ENCODE measurements at regions not wholly inside any gene's neighbourhood (a gene's known extent, or its start where the extent isn't known, plus 50 kb on each side); places are given as distances from the start of the nearest gene placed in this dataset.

- DNase-seq (ENCODE audit: low spot score): no peak
- in situ Hi-C loops (cut with HindIII; ENCODE audit: low sequenced_read_pairs): no loop called here
These were observed 82.2 kb downstream of the EPDR1 start for GRCh38 chr7:38002689-38003088.

DNA sequence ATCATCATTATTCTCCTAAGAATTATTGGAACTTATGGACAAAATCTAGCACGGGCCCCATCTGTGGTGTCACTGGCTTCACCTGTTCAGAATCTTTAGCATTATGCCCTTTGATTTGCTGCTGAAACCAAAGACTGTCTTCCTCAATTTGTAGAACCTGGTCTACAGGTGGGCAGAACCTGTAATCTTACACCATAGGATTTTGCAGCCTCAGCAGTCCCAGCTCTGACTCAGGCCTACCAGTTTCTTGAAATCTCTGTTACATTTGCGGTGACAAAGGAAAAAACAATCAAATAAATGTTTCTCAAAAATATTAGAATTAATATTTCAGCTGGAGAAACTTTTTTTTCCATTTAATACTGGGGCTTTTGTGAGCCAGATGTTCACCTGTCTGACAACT is 86.1 kb downstream of the EPDR1 start:
- in situ Hi-C loops (cut with HindIII; ENCODE audit: low sequenced_read_pairs): no loop called here
- DNase-seq (ENCODE audit: low spot score): no peak

DNA sequence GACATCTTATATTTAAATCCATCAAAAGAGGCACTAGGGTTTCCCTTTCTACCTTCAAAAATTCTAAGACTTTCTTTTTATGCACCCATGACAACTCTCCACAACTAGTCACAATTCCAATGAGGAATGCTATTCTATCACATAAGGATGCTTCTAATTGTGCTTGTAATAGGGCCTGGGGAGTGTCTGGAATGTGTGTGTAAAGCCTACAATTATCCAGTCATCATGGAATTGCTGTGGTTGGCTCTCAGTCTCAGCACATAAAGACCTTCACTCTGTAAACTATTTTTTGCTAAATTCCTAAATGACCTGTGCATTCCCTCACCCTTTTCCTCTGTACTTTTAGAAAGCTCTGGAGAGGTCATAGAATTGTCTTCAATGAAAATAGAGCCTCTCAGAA is 86.7 kb downstream of the EPDR1 start:
- no peak for DNase-seq (ENCODE audit: low spot score)
- in situ Hi-C loops (cut with HindIII; ENCODE audit: low sequenced_read_pairs): no loop called here

DNA sequence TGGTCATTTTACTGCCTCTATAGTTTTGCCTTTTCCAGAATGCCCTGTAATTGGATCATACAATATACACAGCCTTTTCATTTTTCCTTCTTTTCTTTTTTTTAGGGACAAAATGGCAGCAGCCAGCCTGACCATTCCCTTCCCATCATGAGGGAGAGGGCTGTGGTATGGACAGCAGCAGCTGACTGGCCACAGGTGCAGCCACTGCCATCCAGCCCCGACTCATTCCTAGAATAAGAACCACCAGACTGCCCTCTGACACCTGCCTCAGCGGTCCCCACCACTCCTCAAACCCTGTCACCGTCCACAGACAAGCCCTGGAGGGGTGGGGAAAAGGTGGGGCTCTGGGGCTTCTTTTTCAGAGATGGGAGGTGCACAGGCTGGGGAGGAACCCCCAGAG is 92.8 kb downstream of the EPDR1 start:
- no peak for DNase-seq (ENCODE audit: low spot score)
- in situ Hi-C loops (cut with HindIII; ENCODE audit: low sequenced_read_pairs): no loop called here

- DNase-seq (ENCODE audit: low spot score): no peak
- in situ Hi-C loops (cut with HindIII; ENCODE audit: low sequenced_read_pairs): no loop called here
These were observed 96.1 kb downstream of the EPDR1 start for GRCh38 chr7:38016567-38016966.

- DNase-seq (ENCODE audit: low spot score): no peak
- in situ Hi-C loops (cut with HindIII; ENCODE audit: low sequenced_read_pairs): no loop called here
These were observed 96.9 kb downstream of the EPDR1 start for GRCh38 chr7:38017320-38017719.

DNA sequence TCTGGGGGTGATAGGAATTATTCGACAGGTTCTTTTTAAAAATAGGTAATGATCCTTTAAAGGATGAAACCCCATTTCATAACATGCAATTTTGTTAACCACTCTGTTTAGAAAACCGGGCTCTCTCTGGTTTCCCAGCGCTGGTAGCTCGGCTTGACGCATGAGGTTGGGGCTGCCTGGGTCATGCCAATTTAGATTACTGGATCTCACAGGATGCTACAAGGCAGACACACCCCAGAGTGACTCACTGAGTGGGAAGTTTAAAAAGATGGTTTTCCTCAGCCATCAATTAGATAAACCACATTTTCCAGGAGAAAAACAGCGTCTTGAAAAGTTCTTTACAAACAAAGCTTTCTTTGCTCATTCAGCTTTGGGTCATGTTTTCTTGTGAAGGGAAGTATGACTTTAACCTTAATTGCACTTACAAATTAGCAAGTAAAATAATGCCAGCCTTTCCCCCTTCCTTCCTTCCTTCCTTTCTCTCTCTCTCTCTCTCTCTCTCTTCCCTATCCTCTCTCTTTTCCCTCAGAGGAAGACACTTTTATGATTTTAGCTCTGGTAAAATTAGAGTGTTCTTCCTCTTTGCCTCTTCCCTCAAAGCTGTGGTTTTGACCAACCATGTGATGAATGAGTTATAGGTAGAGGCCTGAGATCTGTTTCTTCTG is 99.8 kb downstream of the EPDR1 start:
- in situ Hi-C loops (cut with HindIII; ENCODE audit: low sequenced_read_pairs): no loop called here
- DNase-seq (ENCODE audit: low spot score): no peak

- in situ Hi-C loops (cut with HindIII; ENCODE audit: low sequenced_read_pairs): no loop called here
- DNase-seq (ENCODE audit: low spot score): no peak
These were observed 101.5 kb downstream of the EPDR1 start for GRCh38 chr7:38021892-38022291.

GRCh38 chr7:38025815-38026214 is 105.4 kb downstream of the EPDR1 start:
- no peak for DNase-seq (ENCODE audit: low spot score)
- in situ Hi-C loops (cut with HindIII; ENCODE audit: low sequenced_read_pairs): no loop called here

- DNase-seq (ENCODE audit: low spot score): no peak
- in situ Hi-C loops (cut with HindIII; ENCODE audit: low sequenced_read_pairs): no loop called here
These were observed 107.5 kb downstream of the EPDR1 start for GRCh38 chr7:38027884-38028455.

- in situ Hi-C loops (cut with HindIII; ENCODE audit: low sequenced_read_pairs): no loop called here
- DNase-seq (ENCODE audit: low spot score): no peak
These were observed 113.8 kb downstream of the EPDR1 start for GRCh38 chr7:38034062-38034908.

GRCh38 chr7:38040831-38041230 is 120.4 kb downstream of the EPDR1 start:
- DNase-seq (ENCODE audit: low spot score): no peak
- in situ Hi-C loops (cut with HindIII; ENCODE audit: low sequenced_read_pairs): no loop called here

DNA sequence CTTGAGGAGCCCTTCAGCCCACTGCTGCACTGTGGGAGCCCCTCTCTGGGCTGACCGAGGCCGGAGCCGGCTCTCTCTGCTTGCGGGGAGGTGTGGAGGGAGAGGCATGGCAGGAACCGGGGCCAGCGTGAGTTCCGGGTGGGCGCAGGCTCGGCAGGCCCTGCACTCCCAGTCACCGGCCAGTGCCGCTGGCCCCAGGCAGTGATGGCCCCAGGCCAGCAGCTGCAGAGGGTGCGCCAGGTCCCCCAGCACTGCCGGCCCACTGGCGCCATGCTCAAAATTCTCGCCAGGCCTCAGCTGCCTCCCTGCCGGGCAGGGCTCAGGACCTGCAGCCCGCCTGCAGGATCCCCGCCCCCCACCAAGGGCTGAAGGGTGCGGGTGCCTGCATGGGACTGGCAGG is 128.4 kb upstream of the STARD3NL start:
- in situ Hi-C loops (cut with HindIII; ENCODE audit: low sequenced_read_pairs): no loop called here
- DNase-seq (ENCODE audit: low spot score): no peak

DNA sequence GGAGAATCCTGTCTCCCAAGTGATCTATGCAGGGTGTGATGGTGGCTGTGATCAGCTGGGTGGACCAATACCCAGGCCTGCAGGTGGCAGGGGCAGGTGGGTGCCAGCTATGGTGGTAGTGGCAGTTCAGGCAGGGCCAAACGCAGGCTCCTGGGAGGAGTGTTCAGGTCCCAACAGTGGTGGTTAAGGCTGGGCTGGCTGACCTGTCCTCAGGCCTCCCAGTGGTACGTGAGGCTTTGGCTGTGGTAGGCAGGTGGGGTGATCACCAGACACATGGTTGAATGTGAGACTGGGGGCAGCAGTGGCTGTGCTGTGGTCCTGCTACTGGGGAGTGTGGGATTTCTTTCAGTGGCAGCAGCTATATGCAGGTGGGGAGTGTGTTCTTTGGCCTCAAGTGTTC is 126.7 kb upstream of the STARD3NL start:
- no peak for DNase-seq (ENCODE audit: low spot score)
- in situ Hi-C loops (cut with HindIII; ENCODE audit: low sequenced_read_pairs): no loop called here

DNA sequence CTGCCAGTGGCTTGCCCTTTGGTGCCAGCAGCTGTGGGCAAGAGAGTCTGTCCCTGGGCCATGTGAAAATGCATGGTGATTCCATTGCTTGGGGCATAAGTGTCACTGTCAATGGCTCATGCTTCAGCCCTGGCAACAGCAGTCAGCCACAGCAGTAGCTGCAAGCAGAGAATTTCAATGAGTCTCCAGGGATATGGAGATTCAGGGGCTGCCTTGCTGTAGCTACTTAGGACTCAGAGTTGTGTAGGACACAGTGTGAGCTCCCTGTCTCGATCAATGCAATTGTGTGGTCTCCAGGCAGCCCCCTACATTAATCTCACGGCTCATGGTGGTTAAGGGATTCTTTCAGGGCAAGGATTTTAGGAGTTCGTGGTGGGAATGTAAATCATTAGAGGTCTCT is 126.3 kb upstream of the STARD3NL start:
- in situ Hi-C loops (cut with HindIII; ENCODE audit: low sequenced_read_pairs): no loop called here
- DNase-seq (ENCODE audit: low spot score): no peak

- peak; percentile 14 for DNase-seq (ENCODE audit: low spot score)
- in situ Hi-C loops (cut with HindIII; ENCODE audit: low sequenced_read_pairs): no loop called here
These were observed 125.3 kb upstream of the STARD3NL start for GRCh38 chr7:38052786-38053185.

DNA sequence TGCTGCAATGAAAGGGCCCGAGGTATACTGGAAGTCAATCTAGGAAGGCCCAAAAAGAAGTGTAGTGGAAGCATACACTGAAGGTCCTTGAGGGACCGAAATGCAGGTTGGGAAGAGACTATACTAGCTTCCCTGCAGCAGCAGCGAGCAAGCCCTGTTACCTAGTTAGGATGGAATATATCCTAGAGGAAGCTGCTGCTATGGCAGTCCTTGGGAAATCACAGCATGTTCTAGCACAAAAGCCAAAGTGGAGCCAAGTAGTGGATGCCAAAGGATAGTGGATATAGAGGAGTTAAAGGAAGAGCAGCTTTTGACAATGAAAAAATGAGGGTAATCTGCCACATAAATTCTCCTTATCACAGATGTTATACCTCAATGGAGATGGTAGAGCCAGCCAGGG is 123.8 kb upstream of the STARD3NL start:
- DNase-seq (ENCODE audit: low spot score): peak; percentile 55
- in situ Hi-C loops (cut with HindIII; ENCODE audit: low sequenced_read_pairs): no loop called here

DNA sequence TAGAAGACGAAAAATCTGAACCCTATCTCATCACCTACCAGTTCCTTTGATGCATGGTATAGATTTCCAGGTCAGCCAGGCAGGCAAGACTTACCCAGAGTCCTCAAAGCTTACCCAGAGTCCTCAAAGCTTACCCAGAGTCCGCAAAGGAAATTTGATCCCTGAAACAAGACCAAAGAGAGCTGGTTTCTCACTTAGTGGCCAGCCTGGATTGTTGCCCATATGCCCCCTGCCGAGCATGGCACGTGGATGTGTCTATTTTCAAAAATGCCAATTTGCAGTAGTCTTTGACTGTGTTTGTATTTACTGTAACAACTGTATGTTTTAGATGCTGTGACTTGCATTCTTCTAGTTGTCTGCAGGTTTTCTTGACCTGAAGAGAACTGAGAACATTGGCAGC is 120.2 kb upstream of the STARD3NL start:
- DNase-seq (ENCODE audit: low spot score): no peak

GRCh38 chr7:38060116-38060515 is 117.9 kb upstream of the STARD3NL start:
- in situ Hi-C loops (cut with HindIII; ENCODE audit: low sequenced_read_pairs): no loop called here
- DNase-seq (ENCODE audit: low spot score): no peak

More for the DNA sequence above, 120.2 kb upstream of the STARD3NL start:
- in situ Hi-C loops (cut with HindIII; ENCODE audit: low sequenced_read_pairs): no loop called here

DNA sequence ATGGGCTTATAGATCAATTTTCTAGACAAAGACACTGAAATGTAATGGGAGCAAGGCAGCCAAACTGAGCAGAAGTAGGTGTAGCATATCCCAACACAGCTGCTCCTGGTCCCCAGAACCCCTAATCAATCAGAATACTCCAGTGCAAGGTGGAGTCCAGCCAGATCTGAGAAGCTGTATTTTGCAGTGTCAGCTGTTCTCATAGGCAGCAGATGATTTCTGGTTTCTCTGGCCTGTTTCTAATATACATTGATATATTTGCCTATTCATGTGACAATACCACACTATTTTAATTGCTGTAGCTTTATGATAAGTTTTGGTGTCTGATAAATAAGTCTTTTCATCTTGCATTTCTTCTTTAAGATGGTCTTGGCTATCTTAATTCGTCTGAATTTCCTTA is 117.4 kb upstream of the STARD3NL start:
- in situ Hi-C loops (cut with HindIII; ENCODE audit: low sequenced_read_pairs): no loop called here
- no peak for DNase-seq (ENCODE audit: low spot score)

DNA sequence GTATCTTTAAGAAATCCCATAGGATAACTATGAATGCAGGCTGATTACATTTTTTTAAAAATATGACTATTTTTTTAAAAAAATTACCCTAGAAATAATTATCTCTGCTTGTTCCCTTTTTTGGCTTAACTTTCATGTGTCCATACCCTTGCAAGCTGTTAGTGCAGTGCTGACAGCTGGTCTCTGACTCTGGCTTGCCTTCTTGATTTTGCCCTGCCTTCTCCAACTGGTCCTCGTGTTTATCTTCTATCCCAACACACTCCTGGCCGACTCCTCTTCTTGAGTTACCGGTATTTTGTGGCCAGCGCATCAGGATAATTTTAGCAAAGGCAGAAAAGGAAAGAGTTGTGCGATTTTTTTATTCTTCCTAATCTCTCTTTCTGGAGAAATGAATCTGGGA is 111.7 kb upstream of the STARD3NL start:
- in situ Hi-C loops (cut with HindIII; ENCODE audit: low sequenced_read_pairs): no loop called here
- DNase-seq (ENCODE audit: low spot score): peak; percentile 39
